Suprapubic skin (tissue), 4 donors: ENCODE measurements at regions not wholly inside any gene's neighbourhood (a gene's known extent, or its start where the extent isn't known, plus 50 kb on each side); places are given as distances from the start of the nearest gene placed in this dataset.

Experiments
- CTCF ChIP-seq, 2 donors: fragments of 200-600 bp in 1 of 2; fragments of 450-650 bp in 1 of 2; sonication (generic) in 1 of 2; IDR thresholded peaks; one replicate each; pipeline ENCODE4 v1.5.1; 2016 to 2019; ENCODE audit warnings: antibody characterized with exemption in 2 of 2, mild to moderate bottlenecking in 1 of 2, moderate library complexity in 1 of 2
- EP300 ChIP-seq: sonication (generic); formaldehyde crosslinking; IDR thresholded peaks from one replicate; pipeline ENCODE4 v1.6.1; 2017; ENCODE audit warnings: antibody characterized with exemption
- POLR2A ChIP-seq, 2 donors: fragments of 450-650 bp; IDR thresholded peaks; one replicate each; pipeline ENCODE4 v1.6.1; 2017; ENCODE audit warnings: antibody characterized with exemption in 2 of 2, mild to moderate bottlenecking in 2 of 2, moderate library complexity in 2 of 2
- POLR2AphosphoS5 ChIP-seq, 3 donors: sonication (generic); formaldehyde crosslinking; IDR thresholded peaks; one replicate each; pipeline ENCODE4 v1.6.1; 2017; ENCODE audit warnings: antibody characterized with exemption in 3 of 3

DNA sequence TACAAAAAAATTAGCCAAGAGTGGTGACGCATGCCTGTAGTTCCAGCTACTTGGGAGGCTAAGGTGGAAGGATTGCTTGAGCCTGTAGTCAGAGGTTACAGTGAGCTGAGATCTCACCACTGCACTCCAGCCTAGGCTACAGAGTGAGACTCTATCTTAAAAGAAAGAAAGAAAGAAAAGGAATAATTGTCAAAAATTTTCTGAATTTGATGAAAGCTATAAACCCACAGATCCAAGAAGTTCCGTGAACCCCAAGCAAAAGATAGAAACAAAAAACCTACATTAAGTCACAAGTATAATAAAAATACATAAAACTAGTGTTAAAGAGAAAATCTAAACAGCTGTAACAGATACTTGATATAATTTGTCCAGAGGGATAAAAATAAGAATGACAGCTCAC lies 60.1 kb upstream of the KMT2C start:
- no peak for TF ChIP-seq CTCF (IDR thresholded peaks at IDR 0.05)
- TF ChIP-seq POLR2AphosphoS5 (IDR thresholded peaks at IDR 0.05): no peak
- no peak for TF ChIP-seq EP300
- no peak for TF ChIP-seq POLR2A (IDR thresholded peaks at IDR 0.05)
